ENCODE measurements at regions not wholly inside any gene's neighbourhood (a gene's known extent, or its start where the extent isn't known, plus 50 kb on each side); places are given as distances from the start of the nearest gene placed in this dataset.

- TF ChIP-seq, protein P1, sequence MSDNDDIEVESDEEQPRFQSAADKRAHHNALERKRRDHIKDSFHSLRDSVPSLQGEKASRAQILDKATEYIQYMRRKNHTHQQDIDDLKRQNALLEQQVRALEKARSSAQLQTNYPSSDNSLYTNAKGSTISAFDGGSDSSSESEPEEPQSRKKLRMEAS (IDR thresholded peaks at IDR 0.05): no peak
- TF ChIP-seq RAD21 (IDR thresholded peaks at IDR 0.05): no peak
- TF ChIP-seq GABPA (IDR thresholded peaks at IDR 0.05 in 1 of 2, conservative IDR thresholded peaks at IDR 0.05 in 1 of 2): no peak
- TF ChIP-seq CTCF (IDR thresholded peaks at IDR 0.05; ENCODE audit: low read depth, low read length, missing input control): no peak
- no peak for TF ChIP-seq REST (IDR thresholded peaks at IDR 0.05)
- no peak for TF ChIP-seq TAF1 (conservative IDR thresholded peaks at IDR 0.05)
- TF ChIP-seq SP1 (IDR thresholded peaks at IDR 0.05): no peak
- TF ChIP-seq YY1 (IDR thresholded peaks at IDR 0.05): no peak
- no peak for TF ChIP-seq HNF4G (IDR thresholded peaks at IDR 0.05)
- TF ChIP-seq ZBTB33 (IDR thresholded peaks at IDR 0.05): no peak
- TF ChIP-seq, protein P2, sequence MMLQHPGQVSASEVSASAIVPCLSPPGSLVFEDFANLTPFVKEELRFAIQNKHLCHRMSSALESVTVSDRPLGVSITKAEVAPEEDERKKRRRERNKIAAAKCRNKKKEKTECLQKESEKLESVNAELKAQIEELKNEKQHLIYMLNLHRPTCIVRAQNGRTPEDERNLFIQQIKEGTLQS (IDR thresholded peaks at IDR 0.05): no peak
- no peak for TF ChIP-seq JUND (IDR thresholded peaks at IDR 0.05)
- no peak for TF ChIP-seq FOXA1 (IDR thresholded peaks at IDR 0.05)
Measured at GRCh38 chr17:13874134-13874533, 195.2 kb upstream of the COX10 start.
